ENCODE measurements at regions not wholly inside any gene's neighbourhood (a gene's known extent, or its start where the extent isn't known, plus 50 kb on each side); places are given as distances from the start of the nearest gene placed in this dataset.

- H3K9me3 Mint-ChIP-seq = no peaks in the 10 kb centered on the region
These were observed 812.0 kb upstream of the RAB6C start for GRCh38 chr2:129167456-129167855.

DNA sequence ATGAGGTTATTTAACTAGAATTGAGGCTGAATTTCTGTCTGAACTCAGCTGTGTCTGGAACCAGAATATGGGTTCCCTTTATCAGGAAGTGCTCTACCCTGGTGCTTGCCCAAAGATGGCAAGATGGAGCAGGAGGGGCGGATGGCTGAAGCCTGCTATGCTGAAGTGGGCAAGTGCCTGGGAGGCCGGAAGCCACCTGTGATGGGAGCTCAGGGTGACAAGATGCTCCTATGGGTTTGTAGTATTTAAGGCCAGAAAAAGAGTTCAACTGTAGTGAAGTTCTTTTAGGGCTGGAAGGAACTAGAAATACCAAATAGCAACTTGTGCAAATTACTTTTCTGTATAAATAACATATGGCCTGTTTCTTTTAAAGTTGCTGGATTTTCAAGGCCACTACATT lies 808.9 kb upstream of the RAB6C start:
- no peak overlapping the region for H3K27ac Mint-ChIP-seq
- DNase-seq = no peak
- no peaks in the 10 kb centered on the region for H3K27me3 Mint-ChIP-seq
- H3K9me3 Mint-ChIP-seq = no peaks in the 10 kb centered on the region
- intact Hi-C loops (cut with micrococcal nuclease) = no loop called here
- no peaks in the 10 kb centered on the region for H3K4me1 Mint-ChIP-seq
- no peak overlapping the region for H3K4me3 Mint-ChIP-seq
- H3K36me3 Mint-ChIP-seq (ENCODE audit: low read depth) = no peaks in the 10 kb centered on the region

More at GRCh38 chr2:129167456-129167855, 812.0 kb upstream of the RAB6C start:
- Mint-ChIP-seq H3K4me1 (no peaks in the 10 kb centered on the region), H3K27ac (no peak overlapping the region), H3K4me3 (no peak overlapping the region), H3K27me3 (no peaks in the 10 kb centered on the region), H3K36me3 (ENCODE audit: low read depth) (no peaks in the 10 kb centered on the region)
- intact Hi-C loops (cut with micrococcal nuclease) = no loop called here
- no peak for DNase-seq

- Mint-ChIP-seq H3K9me3 (no peaks in the 10 kb centered on the region), H3K4me1 (no peaks in the 10 kb centered on the region), H3K27me3 (no peaks in the 10 kb centered on the region), H3K36me3 (ENCODE audit: low read depth) (no peaks in the 10 kb centered on the region), H3K27ac (no peak overlapping the region), H3K4me3 (no peak overlapping the region)
- no peak for DNase-seq
- intact Hi-C loops (cut with micrococcal nuclease) = no loop called here
These were observed 805.3 kb upstream of the RAB6C start for GRCh38 chr2:129174143-129174542.

- Mint-ChIP-seq H3K27ac (no peak overlapping the region), H3K4me1 (no peaks in the 10 kb centered on the region), H3K36me3 (ENCODE audit: low read depth) (no peaks in the 10 kb centered on the region), H3K27me3 (no peaks in the 10 kb centered on the region), H3K9me3 (no peaks in the 10 kb centered on the region), H3K4me3 (no peak overlapping the region)
- intact Hi-C loops (cut with micrococcal nuclease) = no loop called here
- peak; percentile 8 for DNase-seq
These were observed 804.4 kb upstream of the RAB6C start for GRCh38 chr2:129175051-129175450.

GRCh38 chr2:129176375-129176774 lies 803.1 kb upstream of the RAB6C start:
- no peaks in the 10 kb centered on the region for H3K9me3 Mint-ChIP-seq
- H3K27ac Mint-ChIP-seq = no peak overlapping the region
- intact Hi-C loops (cut with micrococcal nuclease) = no loop called here
- H3K27me3 Mint-ChIP-seq = no peaks in the 10 kb centered on the region
- no peak overlapping the region for H3K4me3 Mint-ChIP-seq
- H3K36me3 Mint-ChIP-seq (ENCODE audit: low read depth) = no peaks in the 10 kb centered on the region
- no peaks in the 10 kb centered on the region for H3K4me1 Mint-ChIP-seq
- peak; percentile 19 for DNase-seq

- Mint-ChIP-seq H3K27me3 (peaks cover 3% of the 10 kb centered on the region), H3K4me1 (no peaks in the 10 kb centered on the region), H3K9me3 (no peaks in the 10 kb centered on the region), H3K36me3 (ENCODE audit: low read depth) (no peaks in the 10 kb centered on the region), H3K27ac (no peak overlapping the region), H3K4me3 (no peak overlapping the region)
- DNase-seq = no peak
- intact Hi-C loops (cut with micrococcal nuclease) = no loop called here
These were observed 801.1 kb upstream of the RAB6C start for GRCh38 chr2:129178356-129178755.

GRCh38 chr2:129179199-129179598 lies 800.3 kb upstream of the RAB6C start:
- peaks cover 3% of the 10 kb centered on the region for H3K27me3 Mint-ChIP-seq

DNA sequence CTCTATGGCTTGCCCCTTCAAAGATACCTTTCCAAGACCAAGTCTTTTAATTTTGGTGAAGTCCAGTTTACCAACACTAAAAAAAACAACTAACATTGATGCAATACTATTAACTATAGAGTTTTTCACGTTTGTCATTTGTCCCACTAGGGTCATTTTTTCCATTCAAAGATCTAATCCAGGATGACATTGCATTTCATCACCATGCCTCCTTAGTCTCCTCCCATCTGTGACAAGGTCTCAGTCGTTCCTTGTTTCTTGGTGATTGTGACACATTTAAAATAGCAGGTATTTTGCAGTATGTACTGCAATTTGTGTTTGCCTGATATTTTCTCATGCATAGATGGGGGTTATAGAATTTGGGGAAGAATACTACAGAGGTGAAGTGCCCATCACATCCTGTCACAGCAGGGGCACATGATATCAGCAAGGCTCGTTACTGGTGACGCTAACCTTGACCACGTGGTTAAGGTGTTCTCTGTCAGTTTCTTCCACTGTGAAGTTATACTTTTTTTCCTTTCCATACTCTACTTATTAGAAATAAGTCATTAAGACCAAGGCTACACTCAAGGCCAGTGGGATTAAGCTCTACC lies 799.2 kb upstream of the RAB6C start:
- H3K27me3 Mint-ChIP-seq = peaks cover 3% of the 10 kb centered on the region
- DNase-seq = no peak
- H3K9me3 Mint-ChIP-seq = no peaks in the 10 kb centered on the region
- H3K36me3 Mint-ChIP-seq (ENCODE audit: low read depth) = no peaks in the 10 kb centered on the region
- H3K4me1 Mint-ChIP-seq = no peaks in the 10 kb centered on the region
- H3K27ac Mint-ChIP-seq = no peak overlapping the region
- no peak overlapping the region for H3K4me3 Mint-ChIP-seq
- intact Hi-C loops (cut with micrococcal nuclease) = no loop called here

More at GRCh38 chr2:129179199-129179598, 800.3 kb upstream of the RAB6C start:
- Mint-ChIP-seq H3K9me3 (no peaks in the 10 kb centered on the region), H3K4me1 (no peaks in the 10 kb centered on the region), H3K36me3 (ENCODE audit: low read depth) (no peaks in the 10 kb centered on the region), H3K4me3 (no peak overlapping the region), H3K27ac (no peak overlapping the region)
- intact Hi-C loops (cut with micrococcal nuclease) = no loop called here
- no peak for DNase-seq

DNA sequence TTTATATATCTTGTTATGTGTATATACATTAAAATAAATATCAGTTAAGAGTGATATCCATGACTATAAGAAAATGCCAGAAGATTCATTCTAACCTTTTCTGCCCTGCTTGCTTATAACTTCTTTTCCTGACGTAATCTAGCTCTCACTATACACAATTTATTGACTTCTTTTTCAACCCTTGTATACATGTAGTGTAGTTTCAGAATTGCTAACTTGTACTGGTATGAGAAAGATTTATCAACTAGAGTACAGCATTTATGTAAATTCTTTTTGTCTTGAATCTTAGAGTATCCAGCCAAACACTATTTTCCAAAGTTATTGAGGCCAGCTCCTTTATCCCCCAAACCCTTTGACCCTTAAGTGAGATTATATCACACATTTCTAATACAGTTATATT lies 798.0 kb upstream of the RAB6C start:
- no peaks in the 10 kb centered on the region for H3K4me1 Mint-ChIP-seq
- no peaks in the 10 kb centered on the region for H3K9me3 Mint-ChIP-seq
- intact Hi-C loops (cut with micrococcal nuclease) = no loop called here
- no peaks in the 10 kb centered on the region for H3K36me3 Mint-ChIP-seq (ENCODE audit: low read depth)
- no peak overlapping the region for H3K4me3 Mint-ChIP-seq
- no peak for DNase-seq
- peaks cover 3% of the 10 kb centered on the region for H3K27me3 Mint-ChIP-seq
- H3K27ac Mint-ChIP-seq = no peak overlapping the region

GRCh38 chr2:129181963-129182362 lies 797.5 kb upstream of the RAB6C start:
- intact Hi-C loops (cut with micrococcal nuclease) = no loop called here
- Mint-ChIP-seq H3K27ac (no peak overlapping the region), H3K36me3 (ENCODE audit: low read depth) (no peaks in the 10 kb centered on the region), H3K4me1 (no peaks in the 10 kb centered on the region), H3K4me3 (no peak overlapping the region), H3K9me3 (no peaks in the 10 kb centered on the region), H3K27me3 (peaks cover 6% of the 10 kb centered on the region)
- DNase-seq = no peak

DNA sequence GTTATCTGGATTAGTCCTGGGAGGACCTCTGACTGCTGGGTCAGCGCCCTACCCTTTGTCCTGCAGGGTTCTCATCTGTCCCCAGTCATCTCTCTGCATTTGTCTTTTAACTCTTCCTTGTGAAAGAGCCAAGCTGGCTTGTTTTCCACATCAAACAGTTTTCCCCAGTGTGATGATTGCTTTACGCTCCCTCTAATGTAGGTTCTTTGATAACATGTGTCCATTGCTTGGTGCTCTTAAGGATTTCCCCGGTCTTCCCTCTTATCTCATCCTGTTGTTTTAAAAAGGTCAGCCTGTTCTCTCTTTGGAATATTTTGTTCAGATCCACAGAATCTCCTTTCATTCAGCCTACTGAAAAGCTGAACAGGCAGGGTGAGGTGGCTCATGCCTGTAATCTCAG lies 792.1 kb upstream of the RAB6C start:
- Mint-ChIP-seq H3K4me3 (no peak overlapping the region), H3K36me3 (ENCODE audit: low read depth) (no peaks in the 10 kb centered on the region), H3K27ac (no peak overlapping the region), H3K4me1 (no peaks in the 10 kb centered on the region), H3K9me3 (no peaks in the 10 kb centered on the region), H3K27me3 (peaks cover 6% of the 10 kb centered on the region)
- intact Hi-C loops (cut with micrococcal nuclease) = no loop called here
- no peak for DNase-seq

GRCh38 chr2:129188451-129188850 lies 791.0 kb upstream of the RAB6C start:
- no peak for DNase-seq
- no peak overlapping the region for H3K4me3 Mint-ChIP-seq
- no peak overlapping the region for H3K27ac Mint-ChIP-seq
- no peaks in the 10 kb centered on the region for H3K36me3 Mint-ChIP-seq (ENCODE audit: low read depth)
- H3K27me3 Mint-ChIP-seq = peaks cover 3% of the 10 kb centered on the region
- H3K9me3 Mint-ChIP-seq = no peaks in the 10 kb centered on the region
- intact Hi-C loops (cut with micrococcal nuclease) = no loop called here
- no peaks in the 10 kb centered on the region for H3K4me1 Mint-ChIP-seq

GRCh38 chr2:129189617-129190319 lies 789.7 kb upstream of the RAB6C start:
- Mint-ChIP-seq H3K9me3 (no peaks in the 10 kb centered on the region), H3K36me3 (ENCODE audit: low read depth) (no peaks in the 10 kb centered on the region), H3K4me3 (no peak overlapping the region), H3K4me1 (no peaks in the 10 kb centered on the region), H3K27ac (no peak overlapping the region), H3K27me3 (peaks cover 3% of the 10 kb centered on the region)
- DNase-seq = no peak
- intact Hi-C loops (cut with micrococcal nuclease) = no loop called here

DNA sequence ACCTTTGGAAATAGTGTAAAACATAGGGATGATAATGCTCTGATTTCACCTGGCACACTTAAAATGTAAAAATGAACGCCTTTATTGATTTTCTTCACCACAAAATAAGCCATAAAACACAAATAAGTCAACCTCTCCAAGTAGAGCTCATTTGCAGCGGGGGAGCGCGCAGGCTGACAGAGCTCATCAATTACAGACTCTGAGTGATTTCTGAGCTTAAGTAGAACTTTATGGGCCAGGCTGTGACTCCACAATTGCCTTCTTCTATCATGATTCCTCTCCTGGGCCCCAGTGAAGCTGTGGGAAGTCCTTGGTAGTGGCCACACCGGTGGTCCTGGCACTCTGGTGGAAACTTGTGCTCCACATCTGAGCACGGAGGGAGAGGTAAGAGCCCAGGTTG lies 789.0 kb upstream of the RAB6C start:
- H3K4me3 Mint-ChIP-seq = no peak overlapping the region
- H3K4me1 Mint-ChIP-seq = no peaks in the 10 kb centered on the region
- H3K27ac Mint-ChIP-seq = no peak overlapping the region
- DNase-seq = no peak
- peaks cover 3% of the 10 kb centered on the region for H3K27me3 Mint-ChIP-seq
- H3K9me3 Mint-ChIP-seq = no peaks in the 10 kb centered on the region
- no peaks in the 10 kb centered on the region for H3K36me3 Mint-ChIP-seq (ENCODE audit: low read depth)
- intact Hi-C loops (cut with micrococcal nuclease) = no loop called here

DNA sequence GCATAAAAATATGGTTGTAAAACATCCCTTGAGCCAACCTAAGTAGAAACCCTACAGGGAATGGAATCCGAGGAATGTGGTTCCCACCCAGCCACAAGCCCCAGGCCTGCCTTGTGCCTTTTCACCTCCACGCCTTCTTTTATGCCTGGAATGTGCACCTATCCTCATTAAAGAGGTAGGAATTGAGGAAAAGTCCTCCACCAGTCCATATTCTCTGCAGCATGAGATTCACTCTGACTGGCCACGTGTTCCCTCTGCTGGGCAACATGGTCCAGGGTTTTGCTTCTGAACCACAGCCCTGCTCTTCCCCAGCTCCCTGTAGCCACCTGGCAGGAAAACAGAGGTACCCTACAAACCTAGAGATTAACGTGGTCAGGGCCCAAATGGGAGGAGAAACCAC lies 787.9 kb upstream of the RAB6C start:
- H3K4me3 Mint-ChIP-seq = no peak overlapping the region
- intact Hi-C loops (cut with micrococcal nuclease) = no loop called here
- H3K27me3 Mint-ChIP-seq = peaks cover 2% of the 10 kb centered on the region
- no peaks in the 10 kb centered on the region for H3K9me3 Mint-ChIP-seq
- H3K27ac Mint-ChIP-seq = no peak overlapping the region
- H3K4me1 Mint-ChIP-seq = no peaks in the 10 kb centered on the region
- no peak for DNase-seq
- H3K36me3 Mint-ChIP-seq (ENCODE audit: low read depth) = no peaks in the 10 kb centered on the region
